D721Med (cell line): ENCODE measurements at regions not wholly inside any gene's neighbourhood (a gene's known extent, or its start where the extent isn't known, plus 50 kb on each side); places are given as distances from the start of the nearest gene placed in this dataset.

Source experiments
- DNase-seq: peaks from one replicate; pipeline ENCODE4 v3.0.0; 2011; ENCODE audit warnings: low spot score; ENCODE audit not compliant: insufficient read length
- FAIRE-seq: peaks from 2 replicates; lab custom pipeline; 2011; peaks lifted over from hg19 to GRCh38; lab: Jason Lieb, UNC
- CTCF ChIP-seq: IDR thresholded peaks from 2 replicates; pipeline ENCODE4 v1.5.1; 2012; ENCODE audit warnings: mild to moderate bottlenecking, control low read depth; ENCODE audit not compliant: insufficient read depth; ENCODE audit errors: missing control alignments

- TF ChIP-seq CTCF, result no peak
- FAIRE-seq (no peak), DNase-seq (no peak)
These were observed 202.9 kb upstream of the JARID2 start for GRCh38 chr6:15042938-15043337.

GRCh38 chr6:15044146-15044882 lies 201.6 kb upstream of the JARID2 start:
- FAIRE-seq, result no peak
- TF ChIP-seq CTCF, result no peak
- no peak for DNase-seq

- FAIRE-seq, result no peak
These were observed 200.9 kb upstream of the JARID2 start for GRCh38 chr6:15044948-15045347.

GRCh38 chr6:15046751-15047150 lies 199.1 kb upstream of the JARID2 start:
- no peak for FAIRE-seq
- DNase-seq, result no peak
- no peak for TF ChIP-seq CTCF

More at GRCh38 chr6:15044948-15045347, 200.9 kb upstream of the JARID2 start:
- no peak for TF ChIP-seq CTCF
- DNase-seq, result no peak

- TF ChIP-seq CTCF, result no peak
- DNase-seq (no peak), FAIRE-seq (no peak)
These were observed 197.5 kb upstream of the JARID2 start for GRCh38 chr6:15048367-15048766.

- no peak for TF ChIP-seq CTCF
- no peak for DNase-seq
- no peak for FAIRE-seq
These were observed 187.4 kb upstream of the JARID2 start for GRCh38 chr6:15058200-15059061.
